HG03039 (cell line): ENCODE measurements at regions not wholly inside any gene's neighbourhood (a gene's known extent, or its start where the extent isn't known, plus 50 kb on each side); places are given as distances from the start of the nearest gene placed in this dataset.

Source experiments
- ATAC-seq: cut with Tn5 transposase; IDR thresholded peaks from one replicate; pipeline ENCODE4 v1.9.1; 2021; ENCODE audit warnings: mild to moderate bottlenecking, moderate library complexity; ENCODE audit not compliant: unreplicated experiment

DNA sequence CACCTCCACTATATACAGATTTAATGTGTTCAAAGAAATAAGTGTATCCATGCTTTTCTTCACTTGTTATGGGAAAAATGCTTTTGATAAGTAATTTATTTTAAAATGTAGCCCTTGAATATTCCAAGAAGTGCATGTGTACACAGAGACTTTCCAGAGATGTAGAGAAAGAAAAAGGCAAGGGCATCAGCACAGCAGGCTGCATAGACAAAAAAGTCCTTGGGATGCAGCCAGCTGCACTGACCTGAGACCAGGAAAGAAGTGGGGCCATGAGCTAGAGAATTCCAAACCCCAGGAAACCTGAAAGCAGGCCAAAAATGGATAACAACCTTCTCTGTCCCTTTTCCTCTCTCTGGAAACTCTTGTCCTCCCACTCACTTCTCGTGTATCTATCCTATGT lies 51.6 kb upstream of the PRDM8 start:
- no peak for ATAC-seq

GRCh38 chr4:80144676-80145470 lies 52.4 kb upstream of the PRDM8 start:
- no peak for ATAC-seq

- ATAC-seq = no peak
These were observed 54.0 kb upstream of the PRDM8 start for GRCh38 chr4:80143307-80143679.

GRCh38 chr4:80142394-80143306 lies 54.7 kb upstream of the PRDM8 start:
- no peak for ATAC-seq

- no peak for ATAC-seq
These were observed 55.8 kb upstream of the PRDM8 start for GRCh38 chr4:80141543-80141942.

DNA sequence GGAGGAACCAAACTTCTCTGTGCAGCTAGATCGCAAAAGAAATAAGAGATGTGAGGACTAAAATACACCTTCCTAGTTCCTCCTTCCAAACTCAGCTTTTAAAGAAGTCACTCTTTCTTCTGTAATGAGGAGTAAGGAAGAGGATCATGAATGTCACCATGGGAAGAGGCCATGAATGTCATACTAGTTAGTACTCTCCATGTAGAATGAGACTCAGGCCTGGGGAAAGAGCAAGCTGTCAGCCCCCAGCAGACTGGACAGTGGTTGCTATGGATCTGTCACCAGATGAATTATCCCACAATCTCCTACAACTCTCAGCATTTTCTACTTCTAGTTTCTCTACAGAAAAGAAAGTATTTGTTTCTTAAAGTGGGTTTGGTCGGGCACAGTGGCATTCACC lies 57.1 kb upstream of the PRDM8 start:
- ATAC-seq = no peak

DNA sequence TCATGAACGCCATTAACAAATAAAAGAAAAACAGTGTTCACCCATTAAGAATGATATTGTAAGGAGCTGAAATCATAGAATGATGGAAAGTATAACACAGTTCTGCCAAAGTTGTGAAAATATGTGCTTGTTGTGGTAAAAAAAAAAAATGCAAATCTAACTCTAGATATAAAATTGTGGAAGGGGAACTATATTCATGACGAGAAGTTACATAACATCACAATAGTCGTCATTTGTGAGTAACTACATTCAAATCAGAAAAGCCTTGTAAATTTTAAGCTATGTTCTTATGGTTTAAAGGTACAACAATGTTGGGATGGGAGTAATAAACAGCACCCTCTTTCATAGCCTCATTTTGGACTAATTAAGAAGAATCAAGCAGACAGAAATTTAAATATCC lies 57.6 kb upstream of the PRDM8 start:
- no peak for ATAC-seq

DNA sequence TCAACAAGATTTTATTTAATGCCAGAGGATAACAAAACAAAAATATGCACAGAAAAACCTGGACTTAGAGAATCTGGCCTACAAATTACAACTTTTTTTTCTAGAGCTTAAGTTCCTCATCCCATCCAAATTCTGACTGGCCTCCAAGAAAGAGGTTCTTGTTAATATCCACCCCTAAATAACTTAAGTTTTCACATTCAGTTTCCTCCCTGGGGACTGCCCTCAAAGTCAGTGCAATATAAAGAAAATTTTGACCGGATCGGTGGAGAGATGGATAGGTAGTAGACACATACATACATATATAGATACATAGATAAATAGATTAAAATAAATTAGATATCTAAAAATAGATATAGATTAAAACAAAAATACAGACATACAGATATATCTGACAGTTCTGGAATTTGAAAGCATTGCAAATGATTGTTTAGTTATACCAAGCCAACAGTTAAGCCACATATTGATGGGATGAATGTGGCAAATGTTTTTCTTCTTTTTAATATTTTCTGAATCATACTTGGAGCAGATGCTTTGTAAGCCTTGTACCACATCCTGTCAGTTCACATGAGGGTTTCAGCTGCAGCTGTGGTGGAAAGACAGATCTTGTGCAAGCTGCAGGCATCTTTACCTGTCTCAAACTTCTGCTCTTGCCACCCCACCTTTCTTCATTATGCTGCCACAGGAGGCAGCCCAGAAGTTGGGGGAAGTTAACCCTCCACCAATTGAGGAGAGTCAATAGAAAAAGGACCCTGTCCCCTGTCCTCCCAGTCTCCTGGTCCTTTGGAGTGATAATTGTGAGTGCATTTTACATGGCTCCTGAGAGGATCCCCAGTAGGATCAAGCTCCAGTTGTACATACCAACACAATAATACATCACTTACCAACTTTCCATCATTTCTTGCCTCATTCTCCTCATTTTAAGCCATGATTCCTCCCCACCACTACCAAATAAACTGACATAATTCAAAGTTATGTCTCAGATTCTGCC lies 58.5 kb upstream of the PRDM8 start:
- peak; percentile 94 for ATAC-seq

GRCh38 chr4:80137631-80138030 lies 59.7 kb upstream of the PRDM8 start:
- no peak for ATAC-seq

- no peak for ATAC-seq
These were observed 61.0 kb upstream of the PRDM8 start for GRCh38 chr4:80136270-80136669.

- no peak for ATAC-seq
These were observed 61.6 kb upstream of the PRDM8 start for GRCh38 chr4:80135702-80136058.

DNA sequence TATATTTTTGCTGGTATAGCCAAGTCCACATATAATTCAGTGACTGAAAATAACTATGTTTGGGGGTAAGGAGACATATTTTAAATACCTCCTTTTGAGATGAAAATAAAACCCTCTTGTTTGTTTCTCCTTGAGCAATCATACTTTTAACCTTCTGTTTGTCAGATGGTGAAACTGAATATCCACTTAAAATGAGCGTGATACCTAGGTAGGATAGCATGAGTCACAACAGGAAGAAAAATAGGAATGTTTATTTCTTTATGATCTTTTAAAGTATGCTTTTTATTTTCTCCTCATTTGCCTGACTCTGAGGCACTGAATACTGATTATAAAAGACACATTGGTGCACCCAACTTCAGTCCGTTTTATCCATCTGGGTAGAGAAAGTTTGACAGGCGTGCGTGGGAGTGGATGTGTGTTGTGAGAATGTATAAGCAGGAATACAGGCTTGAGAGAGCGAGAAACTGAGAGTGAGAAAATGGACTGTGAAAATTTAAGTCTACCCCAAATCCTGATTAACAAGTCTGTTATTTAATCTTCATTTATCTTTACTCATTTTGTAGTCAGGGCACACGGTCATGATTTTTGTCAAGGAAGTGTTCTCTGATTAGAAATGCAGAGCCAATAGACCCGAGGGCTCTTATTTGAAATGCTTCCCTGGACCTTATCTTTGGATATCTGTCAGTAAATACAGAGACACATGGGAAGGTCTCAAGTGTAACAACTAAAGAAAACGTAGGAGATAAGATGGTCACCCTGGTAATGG lies 62.1 kb upstream of the ANTXR2 start:
- ATAC-seq = no peak

GRCh38 chr4:80133240-80133783 lies 60.3 kb upstream of the ANTXR2 start:
- ATAC-seq = no peak

DNA sequence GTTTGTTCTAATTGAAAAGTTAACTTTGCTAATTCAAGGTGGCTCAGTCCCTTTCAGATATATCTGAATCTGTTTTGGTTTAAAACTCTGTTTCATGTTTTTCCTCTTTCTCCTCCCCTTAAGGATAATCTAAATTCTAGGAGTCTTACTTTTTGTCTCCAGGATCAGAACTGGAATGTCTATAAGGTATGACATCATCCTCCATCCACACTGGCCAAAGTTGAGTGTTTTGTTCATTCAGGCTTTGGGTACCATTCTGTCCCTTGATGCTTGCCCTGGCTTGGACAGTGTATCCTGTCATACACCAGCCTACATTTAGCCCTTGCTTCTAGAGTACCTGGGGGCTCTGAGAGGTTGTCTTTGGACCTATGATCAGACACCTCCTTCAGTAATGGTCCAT lies 56.8 kb upstream of the ANTXR2 start:
- ATAC-seq = no peak

GRCh38 chr4:80128941-80129340 lies 55.9 kb upstream of the ANTXR2 start:
- no peak for ATAC-seq

DNA sequence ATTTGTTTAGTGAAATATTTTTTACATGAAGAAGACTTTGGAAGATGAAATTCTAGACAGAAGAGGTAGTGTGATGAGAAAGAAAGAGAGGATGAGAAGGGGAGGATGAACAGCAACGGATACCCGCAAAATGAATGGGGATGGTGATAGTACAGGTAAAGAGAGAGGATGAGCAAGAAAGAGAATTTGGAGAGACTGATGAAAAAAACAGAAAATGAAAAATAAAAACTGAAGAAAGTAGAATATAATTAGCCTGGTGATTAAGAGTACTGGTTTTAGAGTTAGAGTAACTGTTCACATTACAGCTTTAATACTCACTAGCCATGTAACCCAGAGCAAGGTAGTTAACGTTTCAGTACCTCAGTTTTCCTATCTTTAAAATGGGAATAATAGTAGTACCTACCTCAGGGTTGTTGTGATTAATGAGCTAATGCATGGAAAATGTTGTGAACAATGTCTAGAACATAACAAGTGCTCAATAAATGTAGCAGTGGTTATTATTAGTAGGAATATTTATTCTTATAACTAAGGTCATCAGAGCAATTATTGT lies 54.9 kb upstream of the ANTXR2 start:
- ATAC-seq = no peak

DNA sequence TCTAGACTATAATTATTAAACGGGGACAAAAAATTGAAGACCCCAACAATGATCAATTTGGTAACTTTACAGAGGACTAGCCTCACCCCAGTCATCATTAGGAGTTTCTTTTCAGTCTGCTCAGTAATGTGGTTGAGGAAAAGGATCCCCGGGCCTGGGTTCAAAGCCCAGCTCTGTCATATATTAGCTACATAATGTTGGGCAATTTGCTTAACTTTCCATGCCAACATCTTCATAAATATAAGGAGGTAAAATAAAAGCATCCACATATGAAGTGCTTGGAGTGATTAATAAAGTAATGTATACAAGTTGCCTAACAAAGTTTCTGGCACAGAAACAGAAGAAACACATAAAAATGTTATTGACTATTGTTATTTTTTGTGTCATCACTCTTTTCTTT lies 53.4 kb upstream of the ANTXR2 start:
- ATAC-seq = no peak

DNA sequence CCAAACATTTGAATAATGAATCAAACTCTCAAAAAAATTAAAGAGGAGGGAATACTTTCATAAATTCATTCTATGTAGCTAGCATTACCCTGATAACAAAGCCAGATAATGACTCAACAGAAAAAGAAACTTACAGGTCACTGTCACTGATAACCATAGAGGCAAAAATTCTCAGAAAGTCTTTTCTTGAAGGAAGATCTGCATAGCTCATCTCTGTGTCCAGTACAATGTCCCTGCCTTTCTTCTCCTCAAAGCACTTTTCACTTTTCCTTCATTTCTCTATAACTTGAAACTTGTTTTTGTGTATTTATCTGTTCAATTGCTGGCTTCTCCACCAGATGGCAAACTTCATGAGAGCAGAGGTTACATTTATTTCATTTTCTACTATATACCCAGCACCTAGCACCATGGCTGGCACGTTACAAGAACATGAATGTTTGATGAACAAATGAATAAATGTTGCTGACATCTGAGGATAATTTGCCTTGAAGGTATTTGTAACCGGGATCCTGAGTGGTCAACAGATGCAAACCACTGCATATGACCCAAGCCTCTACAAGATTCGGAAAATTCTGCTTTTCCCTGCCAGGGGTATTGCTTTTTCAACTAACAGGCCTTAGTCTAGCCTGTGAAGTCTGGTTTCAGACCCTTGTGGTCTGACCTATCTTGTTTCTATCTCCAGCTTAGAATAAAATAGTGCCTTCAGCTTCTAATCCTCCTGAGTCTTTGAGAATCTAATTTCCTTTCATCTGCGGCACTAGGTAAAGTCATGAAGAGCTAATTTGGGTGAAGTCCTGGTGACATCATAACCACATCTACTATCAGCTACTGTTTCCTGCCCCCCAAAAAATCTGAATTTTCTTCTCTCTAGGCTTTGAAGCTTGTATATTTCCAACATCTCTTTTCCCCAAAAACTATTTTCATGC lies 52.5 kb upstream of the ANTXR2 start:
- peak; percentile 44 for ATAC-seq
